GM12874 (cell line): ENCODE measurements at regions not wholly inside any gene's neighbourhood (a gene's known extent, or its start where the extent isn't known, plus 50 kb on each side); places are given as distances from the start of the nearest gene placed in this dataset.

Experiments
- CTCF ChIP-seq: IDR thresholded peaks from 2 replicates; pipeline ENCODE4 v1.5.1; 2011; ENCODE audit warnings: low read depth, mild to moderate bottlenecking, control low read depth, low read length, moderate library complexity; ENCODE audit not compliant: insufficient read depth

DNA sequence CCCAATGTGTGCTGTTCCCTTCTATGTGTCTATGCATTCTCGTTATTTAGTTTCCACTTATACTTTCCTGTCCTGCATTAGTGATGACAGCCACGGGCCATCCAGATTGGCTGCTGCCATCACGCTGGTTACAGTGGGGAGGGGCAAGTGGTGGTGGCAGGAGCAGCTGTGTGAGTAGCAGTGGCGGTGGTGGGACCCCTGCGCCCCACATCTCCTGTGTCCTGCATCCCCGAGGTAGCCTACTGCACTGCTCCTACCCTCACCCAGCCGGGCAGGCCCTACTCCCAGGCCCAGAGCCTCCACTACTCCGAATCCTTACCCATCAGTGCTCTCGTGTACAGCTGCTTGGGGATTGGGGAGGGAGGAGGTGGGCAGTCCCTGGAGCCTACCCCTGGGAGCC, 798.7 kb upstream of the AGA start:
- TF ChIP-seq CTCF: no peak

DNA sequence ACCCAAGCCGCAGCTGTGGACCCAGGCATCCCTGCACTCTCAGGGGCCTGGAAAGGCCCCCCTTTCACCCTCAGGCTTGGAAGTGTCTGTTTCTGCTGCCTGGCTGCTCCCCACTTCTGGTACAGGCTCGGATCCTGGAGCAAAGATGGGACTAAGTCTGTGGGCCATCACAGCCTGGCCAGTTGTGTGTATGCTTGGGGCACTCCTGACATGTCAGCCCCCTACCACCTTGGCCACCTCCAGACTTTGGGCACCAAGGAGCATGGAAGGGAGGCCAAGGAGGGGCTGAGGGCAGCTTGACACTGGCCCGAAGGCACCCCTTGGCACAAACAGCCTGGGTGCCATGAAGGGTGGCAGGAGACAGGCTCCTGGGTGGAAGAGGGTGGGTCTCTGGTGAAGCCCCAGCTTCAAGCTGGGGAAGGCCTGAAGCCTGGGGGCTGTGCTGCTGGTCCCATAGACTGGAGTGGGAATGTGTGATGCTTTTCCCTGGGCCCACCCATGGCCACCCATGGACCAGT, 799.4 kb upstream of the AGA start:
- TF ChIP-seq CTCF: no peak

DNA sequence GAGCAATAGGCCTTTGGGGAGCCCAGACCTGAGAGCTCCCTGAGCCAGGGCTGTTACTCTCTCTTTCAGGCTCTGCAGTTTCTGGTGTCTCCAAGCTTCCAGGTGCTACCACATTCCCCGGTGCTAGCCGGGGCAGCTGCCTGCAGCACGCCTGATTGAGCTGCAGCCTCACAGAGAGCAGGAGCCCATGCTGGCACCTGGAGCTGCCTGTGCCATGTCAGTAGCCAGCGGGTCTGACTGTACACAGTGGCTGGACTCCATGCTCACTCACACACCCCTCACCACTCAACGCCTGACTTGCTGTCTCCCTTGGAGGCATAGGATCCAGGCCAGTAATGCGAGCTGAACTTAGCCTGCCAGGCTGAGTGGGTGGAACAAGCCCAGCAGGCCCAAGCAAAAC, 800.4 kb upstream of the AGA start:
- TF ChIP-seq CTCF: no peak

DNA sequence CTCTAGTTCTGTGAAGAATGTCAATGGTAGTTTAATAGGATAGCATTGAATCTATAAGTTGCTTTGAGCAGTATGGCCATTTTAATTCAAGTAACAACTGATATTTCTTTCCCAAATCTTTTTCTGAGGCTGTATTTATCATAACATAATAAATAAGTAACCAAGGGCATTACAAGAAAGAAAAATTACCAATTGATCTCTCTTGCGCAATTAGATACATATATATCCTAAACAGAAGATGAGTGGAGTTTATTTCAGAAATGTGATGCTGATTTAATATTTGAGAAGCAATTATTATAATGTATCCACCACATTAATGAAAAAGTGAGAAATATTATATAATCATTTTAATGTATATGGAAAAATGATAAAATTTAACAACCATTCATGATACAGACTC, 802.5 kb upstream of the AGA start:
- no peak for TF ChIP-seq CTCF

DNA sequence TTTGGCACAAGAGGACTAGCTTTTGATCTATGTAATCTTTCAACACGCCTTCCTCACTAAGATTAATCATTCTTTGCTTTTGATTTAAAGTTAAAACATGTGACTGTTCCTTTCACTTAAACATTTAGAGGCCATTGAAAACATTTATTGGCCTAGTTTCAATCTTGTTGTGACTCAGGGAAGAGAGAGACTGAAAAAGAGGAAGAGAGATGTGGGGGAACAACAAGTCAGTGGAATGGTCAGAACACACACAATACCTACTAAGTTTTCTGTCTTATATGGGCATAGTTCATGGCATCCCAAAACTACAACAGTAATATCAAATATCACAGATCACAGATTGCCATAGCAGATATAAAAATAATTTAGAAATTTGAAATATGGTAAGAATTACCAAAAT, 812.9 kb upstream of the AGA start:
- TF ChIP-seq CTCF: no peak

GRCh38 chr4:178258603-178259002, 816.4 kb upstream of the AGA start:
- no peak for TF ChIP-seq CTCF

DNA sequence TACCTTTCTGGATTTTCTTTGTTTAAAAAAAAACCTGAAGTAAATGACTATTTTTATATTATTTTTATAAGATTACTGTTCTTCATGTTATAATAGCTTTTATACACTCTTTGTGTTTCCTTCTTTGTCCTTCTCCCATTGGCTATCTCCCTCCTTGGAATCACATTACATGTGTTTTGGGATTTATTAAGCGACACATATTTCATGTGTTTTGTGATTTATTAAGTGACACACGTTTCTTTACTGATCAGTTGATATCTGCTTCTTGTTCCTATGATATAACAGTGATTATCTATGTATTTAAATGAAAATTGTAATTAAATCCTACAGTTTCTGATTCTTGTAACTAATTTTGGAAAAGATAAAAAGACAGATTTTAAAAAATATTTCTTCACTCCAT, 817.3 kb upstream of the AGA start:
- no peak for TF ChIP-seq CTCF

- no peak for TF ChIP-seq CTCF
Measured at GRCh38 chr4:178264001-178264400, 821.8 kb upstream of the AGA start.
